ENCODE measurements at regions not wholly inside any gene's neighbourhood (a gene's known extent, or its start where the extent isn't known, plus 50 kb on each side); places are given as distances from the start of the nearest gene placed in this dataset.

GRCh38 chr2:62338111-62338510 lies 142.2 kb downstream of the B3GNT2 start:
- TF ChIP-seq CTCF (IDR thresholded peaks at IDR 0.05) (no peak), REST (IDR thresholded peaks at IDR 0.05; ENCODE audit: insufficient read depth in 1 of 2, low read depth in 2 of 2, low read length in 1 of 2) (no peak)

Data from Panc1 (cell line).